ENCODE measurements at regions not wholly inside any gene's neighbourhood (a gene's known extent, or its start where the extent isn't known, plus 50 kb on each side); places are given as distances from the start of the nearest gene placed in this dataset.
"Not testable (repeated sequence)": the region's sequence is repeated elsewhere in the genome, so short reads cannot be mapped to it uniquely, and the experiment has no call there.

GRCh38 chr6:82419132-82419581 lies 55.5 kb downstream of the TPBG start:
- no peak overlapping the region for H3K4me3 ChIP-seq (ENCODE audit: low read length)
- no peaks in the 10 kb centered on the region for H3K27me3 ChIP-seq (ENCODE audit: control insufficient read depth, insufficient read depth, low read length)
- no peak overlapping the region for H3K9ac ChIP-seq (ENCODE audit: low read length)
- no peaks in the 10 kb centered on the region for H3K36me3 ChIP-seq (ENCODE audit: control insufficient read depth, low read depth, low read length)
- no peak overlapping the region for H3K27ac ChIP-seq (ENCODE audit: low read length)
- H3K9me3 ChIP-seq (ENCODE audit: control insufficient read depth, low read depth, low read length): no peaks in the 10 kb centered on the region
- H3K4me1 ChIP-seq (ENCODE audit: control insufficient read depth, low read depth, low read length): no peaks in the 10 kb centered on the region

DNA sequence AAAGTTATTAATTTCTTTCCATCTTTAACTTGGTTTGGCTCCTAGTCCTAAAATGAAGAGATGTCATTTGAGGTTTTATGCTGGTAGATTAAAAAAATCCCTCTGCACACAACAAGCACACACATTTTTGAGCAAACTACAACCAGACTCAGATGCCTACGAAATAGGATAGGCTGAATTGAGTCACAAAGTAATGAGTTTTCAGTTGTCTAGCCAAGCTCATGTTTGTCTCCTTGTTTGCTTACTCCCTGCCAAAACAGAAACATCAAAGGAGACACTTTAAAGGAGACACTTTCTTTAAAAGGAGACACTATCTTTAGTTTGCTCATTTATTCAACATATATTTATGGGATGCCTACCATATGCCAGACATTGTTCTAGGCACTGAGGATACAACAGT lies 56.2 kb downstream of the TPBG start:
- Histone ChIP-seq H3K4me3 (ENCODE audit: low read length) (no peak overlapping the region), H3K27me3 (ENCODE audit: control insufficient read depth, insufficient read depth, low read length) (no peaks in the 10 kb centered on the region), H3K9me3 (ENCODE audit: control insufficient read depth, low read depth, low read length) (no peaks in the 10 kb centered on the region), H3K27ac (ENCODE audit: low read length) (no peak overlapping the region), H3K9ac (ENCODE audit: low read length) (no peak overlapping the region), H3K4me1 (ENCODE audit: control insufficient read depth, low read depth, low read length) (peaks cover 5% of the 10 kb centered on the region), H3K36me3 (ENCODE audit: control insufficient read depth, low read depth, low read length) (no peaks in the 10 kb centered on the region)

GRCh38 chr6:82430611-82431010 lies 67.0 kb downstream of the TPBG start:
- H3K27ac ChIP-seq (ENCODE audit: low read length): no peak overlapping the region
- H3K9me3 ChIP-seq (ENCODE audit: control insufficient read depth, low read depth, low read length): no peaks in the 10 kb centered on the region
- no peak overlapping the region for H3K9ac ChIP-seq (ENCODE audit: low read length)
- no peaks in the 10 kb centered on the region for H3K36me3 ChIP-seq (ENCODE audit: control insufficient read depth, low read depth, low read length)
- no peaks in the 10 kb centered on the region for H3K27me3 ChIP-seq (ENCODE audit: control insufficient read depth, insufficient read depth, low read length)
- no peak overlapping the region for H3K4me3 ChIP-seq (ENCODE audit: low read length)
- H3K4me1 ChIP-seq (ENCODE audit: control insufficient read depth, low read depth, low read length): no peaks in the 10 kb centered on the region

DNA sequence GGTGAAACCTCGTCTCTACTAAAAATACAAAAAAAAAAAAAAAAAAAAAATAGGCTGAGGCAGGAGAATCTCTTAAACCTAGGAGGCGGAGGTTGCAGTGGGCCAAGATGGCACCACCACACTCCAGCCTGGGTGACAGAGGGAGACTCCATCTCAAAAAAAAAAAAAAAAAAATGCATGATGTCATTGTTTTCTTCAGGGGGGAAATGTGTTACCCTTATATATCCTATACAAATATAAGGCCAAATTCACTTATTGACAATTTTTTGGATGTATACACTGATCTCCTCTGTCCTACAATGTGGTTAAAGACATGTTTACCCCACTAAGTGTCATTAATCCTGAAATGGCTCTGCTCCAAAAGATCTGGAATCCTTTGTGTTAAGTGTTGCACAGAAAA lies 73.1 kb downstream of the TPBG start:
- Histone ChIP-seq H3K9ac (ENCODE audit: low read length) (no peak overlapping the region), H3K4me1 (ENCODE audit: control insufficient read depth, low read depth, low read length) (no peaks in the 10 kb centered on the region)

DNA sequence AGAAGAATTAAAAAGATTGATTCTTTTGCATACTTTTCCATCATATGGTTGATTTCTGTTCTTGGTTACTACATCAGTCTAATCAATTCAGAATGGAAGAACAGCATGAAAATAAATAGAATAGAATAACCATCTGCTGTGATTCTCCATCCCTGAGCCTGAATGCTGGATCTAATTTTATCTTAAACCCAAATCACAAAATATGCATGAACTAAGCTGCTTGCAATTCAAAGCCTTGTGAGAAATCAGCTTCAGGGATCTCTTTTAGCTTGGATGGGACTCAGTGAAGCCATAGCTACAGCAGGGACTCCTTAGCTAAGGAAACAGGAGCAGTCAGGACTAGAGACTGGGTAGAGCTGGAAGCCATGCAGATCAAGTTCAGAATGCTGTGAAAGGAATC lies 74.1 kb downstream of the TPBG start:
- H3K27me3 ChIP-seq (ENCODE audit: control insufficient read depth, insufficient read depth, low read length): no peaks in the 10 kb centered on the region
- no peaks in the 10 kb centered on the region for H3K4me1 ChIP-seq (ENCODE audit: control insufficient read depth, low read depth, low read length)
- H3K27ac ChIP-seq (ENCODE audit: low read length): no peak overlapping the region
- no peak overlapping the region for H3K4me3 ChIP-seq (ENCODE audit: low read length)
- no peaks in the 10 kb centered on the region for H3K9me3 ChIP-seq (ENCODE audit: control insufficient read depth, low read depth, low read length)
- no peak overlapping the region for H3K9ac ChIP-seq (ENCODE audit: low read length)
- H3K36me3 ChIP-seq (ENCODE audit: control insufficient read depth, low read depth, low read length): no peaks in the 10 kb centered on the region

More for the DNA sequence above, 73.1 kb downstream of the TPBG start:
- no peaks in the 10 kb centered on the region for H3K36me3 ChIP-seq (ENCODE audit: control insufficient read depth, low read depth, low read length)
- H3K4me3 ChIP-seq (ENCODE audit: low read length): no peak overlapping the region
- H3K27ac ChIP-seq (ENCODE audit: low read length): no peak overlapping the region
- H3K27me3 ChIP-seq (ENCODE audit: control insufficient read depth, insufficient read depth, low read length): no peaks in the 10 kb centered on the region
- H3K9me3 ChIP-seq (ENCODE audit: control insufficient read depth, low read depth, low read length): no peaks in the 10 kb centered on the region

DNA sequence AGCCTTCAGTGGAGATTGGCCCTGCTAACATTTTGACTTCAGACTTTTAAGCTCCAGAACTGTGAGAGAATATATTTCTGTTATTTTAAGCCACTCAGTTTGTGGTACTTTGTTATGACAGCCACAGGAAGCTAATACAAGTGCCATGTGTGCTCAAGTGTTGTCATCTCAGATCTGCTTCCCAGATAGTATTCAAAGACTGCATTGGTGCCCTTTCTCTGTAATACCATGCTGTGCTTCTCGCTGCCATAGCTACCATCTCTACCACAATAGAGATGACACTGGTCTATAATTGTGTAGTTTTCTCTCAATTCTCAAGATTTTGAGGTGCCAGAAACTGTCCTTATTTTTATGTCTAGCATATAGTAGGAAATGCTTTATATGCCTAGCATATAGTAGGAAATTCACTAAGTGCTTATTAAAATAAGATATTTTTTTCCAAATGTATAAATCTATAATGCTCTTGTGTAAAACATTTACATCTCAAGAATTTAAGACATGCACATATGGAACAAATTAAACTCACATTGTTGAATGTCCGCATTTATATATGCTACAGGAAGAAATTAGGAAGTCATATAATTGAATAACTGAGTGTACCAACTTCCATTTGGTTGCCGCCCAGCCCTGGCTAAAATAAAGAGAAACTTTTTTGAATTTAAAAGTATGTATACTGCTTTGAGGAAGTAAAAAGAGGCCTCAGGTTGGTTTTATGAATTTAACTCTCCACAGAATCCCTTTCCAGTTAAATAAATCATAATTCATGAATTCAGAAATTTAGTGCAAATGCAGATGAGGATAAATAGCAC lies 77.6 kb downstream of the TPBG start:
- Histone ChIP-seq H3K9me3 (ENCODE audit: control insufficient read depth, low read depth, low read length) (no peaks in the 10 kb centered on the region), H3K36me3 (ENCODE audit: control insufficient read depth, low read depth, low read length) (no peaks in the 10 kb centered on the region)

DNA sequence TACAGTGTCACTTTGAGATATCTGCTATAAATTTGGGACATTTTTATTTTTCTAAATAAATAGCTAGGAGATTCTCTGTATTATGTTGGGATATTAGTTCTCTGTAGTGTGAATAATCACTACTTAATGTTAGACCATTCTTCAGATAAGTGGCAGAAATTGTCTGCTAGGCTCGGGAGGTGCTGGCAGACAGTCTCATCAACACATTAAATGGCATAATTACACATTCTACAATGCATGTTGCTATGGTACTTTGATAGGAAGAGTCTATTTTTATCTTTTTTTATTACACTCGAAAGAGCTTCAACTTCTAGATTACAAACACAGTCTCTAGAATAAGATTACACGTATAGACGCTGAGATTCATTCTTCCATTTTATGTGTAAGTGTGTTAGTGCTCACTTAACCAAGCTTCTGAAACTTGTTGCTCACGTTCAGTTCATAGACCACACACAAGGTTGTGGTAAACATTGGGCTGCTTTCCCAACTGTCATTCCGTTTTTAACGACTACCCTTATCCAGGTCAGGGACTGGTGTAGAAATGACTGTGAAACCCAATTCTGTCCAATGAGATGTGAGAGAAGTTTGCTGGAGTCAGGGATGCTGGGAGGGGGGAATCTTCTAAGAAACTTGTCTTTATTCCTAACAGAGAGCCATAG lies 78.6 kb downstream of the TPBG start:
- Histone ChIP-seq H3K9me3 (ENCODE audit: control insufficient read depth, low read depth, low read length) (no peaks in the 10 kb centered on the region), H3K4me1 (ENCODE audit: control insufficient read depth, low read depth, low read length) (no peaks in the 10 kb centered on the region), H3K4me3 (ENCODE audit: low read length) (no peak overlapping the region), H3K36me3 (ENCODE audit: control insufficient read depth, low read depth, low read length) (no peaks in the 10 kb centered on the region), H3K27me3 (ENCODE audit: control insufficient read depth, insufficient read depth, low read length) (no peaks in the 10 kb centered on the region), H3K9ac (ENCODE audit: low read length) (no peak overlapping the region), H3K27ac (ENCODE audit: low read length) (no peak overlapping the region)

More for the DNA sequence above, 77.6 kb downstream of the TPBG start:
- Histone ChIP-seq H3K27me3 (ENCODE audit: control insufficient read depth, insufficient read depth, low read length) (no peaks in the 10 kb centered on the region), H3K9ac (ENCODE audit: low read length) (no peak overlapping the region), H3K27ac (ENCODE audit: low read length) (no peak overlapping the region), H3K4me3 (ENCODE audit: low read length) (no peak overlapping the region), H3K4me1 (ENCODE audit: control insufficient read depth, low read depth, low read length) (no peaks in the 10 kb centered on the region)

DNA sequence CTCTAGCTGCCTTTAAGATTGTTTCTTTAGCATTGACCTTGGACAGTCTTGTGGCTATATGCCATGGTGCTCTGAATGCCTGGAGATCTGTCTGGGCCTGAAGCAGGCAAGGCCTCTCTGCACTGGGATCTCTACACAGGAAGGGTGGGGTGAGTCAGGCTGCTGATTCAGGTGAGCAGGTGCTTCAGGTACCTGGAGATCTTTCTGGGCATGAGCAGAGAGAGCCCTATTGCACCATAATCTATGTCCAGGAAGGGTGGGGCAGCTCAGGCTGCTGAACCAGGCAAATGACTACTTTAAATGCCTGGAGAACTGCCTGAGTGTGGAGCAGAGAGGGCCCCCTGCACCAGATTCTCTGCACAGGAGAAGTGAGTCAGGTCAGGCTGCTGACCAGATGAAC lies 94.5 kb downstream of the TPBG start:
- Histone ChIP-seq H3K36me3 (ENCODE audit: control insufficient read depth, low read depth, low read length) (no peaks in the 10 kb centered on the region), H3K27me3 (ENCODE audit: control insufficient read depth, insufficient read depth, low read length) (no peaks in the 10 kb centered on the region), H3K4me3 (ENCODE audit: low read length) (no peak overlapping the region), H3K9me3 (ENCODE audit: control insufficient read depth, low read depth, low read length) (no peaks in the 10 kb centered on the region), H3K4me1 (ENCODE audit: control insufficient read depth, low read depth, low read length) (no peaks in the 10 kb centered on the region), H3K9ac (ENCODE audit: low read length) (no peak overlapping the region), H3K27ac (ENCODE audit: low read length) (no peak overlapping the region)

DNA sequence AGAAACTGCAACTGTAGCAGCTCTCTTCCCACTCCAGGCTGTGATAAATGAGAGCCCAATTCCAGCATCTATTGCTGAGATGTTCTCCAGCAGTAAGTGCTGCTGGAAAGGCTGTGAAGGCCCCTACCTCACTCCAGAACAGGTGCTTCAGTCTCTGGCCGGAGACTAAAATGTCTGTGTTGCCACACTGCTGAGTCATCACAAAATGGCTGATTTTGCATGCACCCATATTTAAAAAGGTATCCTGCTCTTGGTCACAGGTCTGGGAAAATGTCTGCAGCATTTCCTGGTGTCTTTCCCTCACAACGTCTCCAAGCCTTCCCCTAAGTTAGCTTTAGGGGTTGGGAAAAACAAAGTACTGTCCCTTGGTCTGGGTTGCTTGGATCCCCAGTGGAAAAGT lies 95.1 kb downstream of the TPBG start:
- Histone ChIP-seq H3K36me3 (ENCODE audit: control insufficient read depth, low read depth, low read length) (no peaks in the 10 kb centered on the region), H3K27ac (ENCODE audit: low read length) (no peak overlapping the region), H3K27me3 (ENCODE audit: control insufficient read depth, insufficient read depth, low read length) (no peaks in the 10 kb centered on the region), H3K9me3 (ENCODE audit: control insufficient read depth, low read depth, low read length) (no peaks in the 10 kb centered on the region), H3K9ac (ENCODE audit: low read length) (no peak overlapping the region), H3K4me1 (ENCODE audit: control insufficient read depth, low read depth, low read length) (no peaks in the 10 kb centered on the region), H3K4me3 (ENCODE audit: low read length) (no peak overlapping the region)

DNA sequence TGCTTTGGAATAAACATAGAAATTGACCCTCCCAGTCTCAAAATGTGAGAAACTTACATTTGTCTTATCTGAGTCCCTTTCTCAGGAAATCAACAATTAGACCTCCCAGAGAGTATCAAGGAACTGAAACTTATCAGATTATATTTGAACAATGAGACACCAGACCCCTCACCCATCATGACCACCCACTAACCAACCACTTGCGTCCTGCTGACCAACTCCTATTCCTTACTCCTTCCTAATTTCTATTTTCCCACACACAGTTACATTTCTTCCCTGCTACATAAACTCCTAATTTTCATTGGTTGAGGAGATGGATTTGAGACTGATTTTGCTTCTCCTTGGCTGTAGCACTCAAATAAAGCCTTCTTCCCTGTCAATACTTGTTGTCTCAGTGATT lies 97.9 kb downstream of the TPBG start:
- Histone ChIP-seq H3K9ac (ENCODE audit: low read length) (no peak overlapping the region), H3K4me3 (ENCODE audit: low read length) (no peak overlapping the region), H3K27ac (ENCODE audit: low read length) (no peak overlapping the region), H3K4me1 (ENCODE audit: control insufficient read depth, low read depth, low read length) (no peaks in the 10 kb centered on the region), H3K9me3 (ENCODE audit: control insufficient read depth, low read depth, low read length) (no peaks in the 10 kb centered on the region), H3K36me3 (ENCODE audit: control insufficient read depth, low read depth, low read length) (no peaks in the 10 kb centered on the region), H3K27me3 (ENCODE audit: control insufficient read depth, insufficient read depth, low read length) (no peaks in the 10 kb centered on the region)

DNA sequence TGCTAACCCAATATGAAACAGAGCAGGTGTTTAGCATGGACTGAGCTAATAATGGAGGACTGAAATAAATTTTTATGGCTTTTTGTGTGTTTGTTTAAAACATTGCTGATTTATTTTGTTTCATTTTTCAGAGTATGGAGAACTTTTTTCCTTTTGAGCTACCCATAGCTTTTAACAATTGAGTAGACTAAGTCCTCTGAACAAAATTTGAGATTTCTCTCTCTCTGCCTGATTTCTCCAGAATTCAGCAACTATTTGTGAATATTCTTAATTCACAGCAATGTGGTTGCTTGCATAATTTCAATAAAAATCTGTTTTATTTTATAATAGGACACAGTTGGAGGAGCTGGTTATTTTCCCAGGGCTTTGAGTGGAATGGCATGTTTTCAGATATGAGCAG lies 103.7 kb downstream of the TPBG start:
- H3K9me3 ChIP-seq (ENCODE audit: control insufficient read depth, low read depth, low read length): peaks cover 22% of the 10 kb centered on the region
- H3K27me3 ChIP-seq (ENCODE audit: control insufficient read depth, insufficient read depth, low read length): no peaks in the 10 kb centered on the region
- no peak overlapping the region for H3K4me3 ChIP-seq (ENCODE audit: low read length)
- H3K9ac ChIP-seq (ENCODE audit: low read length): no peak overlapping the region
- H3K4me1 ChIP-seq (ENCODE audit: control insufficient read depth, low read depth, low read length): no peaks in the 10 kb centered on the region
- H3K36me3 ChIP-seq (ENCODE audit: control insufficient read depth, low read depth, low read length): no peaks in the 10 kb centered on the region
- no peak overlapping the region for H3K27ac ChIP-seq (ENCODE audit: low read length)

- H3K36me3 ChIP-seq (ENCODE audit: control insufficient read depth, low read depth, low read length); H3K27ac ChIP-seq (ENCODE audit: low read length); H3K9ac ChIP-seq (ENCODE audit: low read length); H3K27me3 ChIP-seq (ENCODE audit: control insufficient read depth, insufficient read depth, low read length); H3K4me3 ChIP-seq (ENCODE audit: low read length); H3K4me1 ChIP-seq (ENCODE audit: control insufficient read depth, low read depth, low read length): not testable (repeated sequence)
- peaks cover 22% of the 10 kb centered on the region for H3K9me3 ChIP-seq (ENCODE audit: control insufficient read depth, low read depth, low read length)
Observed at GRCh38 chr6:82470123-82470522, 106.5 kb downstream of the TPBG start.
